NCI-H1048 (cell line): ENCODE measurements at regions not wholly inside any gene's neighbourhood (a gene's known extent, or its start where the extent isn't known, plus 50 kb on each side); places are given as distances from the start of the nearest gene placed in this dataset.

Experiments used
- DNase-seq: peaks from one replicate; lab custom pipeline; 2025; lab: John Stamatoyannopoulos, UW

GRCh38 chr15:87805117-87805820 is 451.3 kb downstream of the NTRK3 start:
- no peak for DNase-seq

DNA sequence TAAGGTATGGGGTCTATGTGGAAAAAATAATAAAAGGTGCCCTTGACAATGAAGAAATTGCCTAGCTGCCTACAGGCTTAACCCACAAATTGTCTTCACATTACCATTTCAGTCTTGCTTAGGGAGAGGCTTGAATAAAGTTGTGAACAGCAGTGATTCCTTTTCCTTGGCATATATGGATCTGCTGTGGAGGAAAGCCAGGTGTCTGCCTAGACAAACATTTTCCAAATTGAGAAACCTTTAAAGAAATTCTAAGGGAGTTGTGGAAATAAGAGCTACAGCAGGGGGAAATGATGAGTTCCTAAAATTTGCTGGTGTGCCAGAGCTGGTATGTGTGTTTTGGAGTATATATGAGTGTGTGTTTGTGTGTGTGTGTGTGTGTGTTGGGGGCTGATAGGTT is 452.1 kb downstream of the NTRK3 start:
- DNase-seq, result no peak

- no peak for DNase-seq
Measured at GRCh38 chr15:87799838-87800237, 456.7 kb downstream of the NTRK3 start.

- no peak for DNase-seq
Measured at GRCh38 chr15:87799428-87799827, 457.1 kb downstream of the NTRK3 start.

DNA sequence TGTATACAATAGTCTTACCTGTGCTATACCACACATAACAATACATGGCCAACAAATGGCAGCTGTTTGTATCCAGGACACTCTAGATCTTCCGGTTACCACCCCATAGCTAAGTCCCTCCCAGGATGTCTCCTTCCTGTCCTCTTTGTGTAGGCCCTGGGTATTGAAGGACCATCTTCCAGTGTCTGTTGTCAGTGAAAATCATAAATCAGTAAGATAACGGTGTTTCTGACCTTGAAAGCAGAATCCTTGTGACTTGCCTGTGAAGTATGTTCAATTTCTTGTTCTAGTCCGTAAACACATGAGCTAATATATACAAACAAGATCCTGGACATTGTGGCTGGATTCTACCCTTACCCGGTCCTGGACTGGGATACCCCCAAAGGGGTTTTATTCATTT is 462.8 kb downstream of the NTRK3 start:
- no peak for DNase-seq

- DNase-seq, result no peak
Measured at GRCh38 chr15:87792250-87793040, 464.1 kb downstream of the NTRK3 start.

GRCh38 chr15:87781959-87782625 is 474.4 kb downstream of the NTRK3 start:
- no peak for DNase-seq

DNA sequence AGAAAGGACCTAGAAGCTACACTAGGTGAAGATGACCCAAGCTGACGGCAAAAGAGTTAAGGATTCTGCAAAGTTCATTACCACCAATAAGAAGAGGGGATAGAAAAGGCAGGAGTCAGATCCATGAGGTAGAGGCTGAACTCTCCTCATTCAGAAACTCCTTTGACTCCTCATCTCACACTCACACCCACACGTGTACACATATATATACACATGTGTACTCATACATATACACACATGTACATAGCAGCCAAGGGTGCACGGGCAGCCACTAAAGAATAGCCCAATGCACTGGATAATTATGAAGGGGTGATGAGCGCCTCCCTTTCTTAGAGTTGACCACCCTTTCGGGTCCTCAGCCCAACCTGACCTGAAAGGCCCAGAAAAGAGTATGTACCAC is 476.8 kb downstream of the NTRK3 start:
- no peak for DNase-seq

GRCh38 chr15:87778358-87778757 is 478.2 kb downstream of the NTRK3 start:
- DNase-seq, result no peak

DNA sequence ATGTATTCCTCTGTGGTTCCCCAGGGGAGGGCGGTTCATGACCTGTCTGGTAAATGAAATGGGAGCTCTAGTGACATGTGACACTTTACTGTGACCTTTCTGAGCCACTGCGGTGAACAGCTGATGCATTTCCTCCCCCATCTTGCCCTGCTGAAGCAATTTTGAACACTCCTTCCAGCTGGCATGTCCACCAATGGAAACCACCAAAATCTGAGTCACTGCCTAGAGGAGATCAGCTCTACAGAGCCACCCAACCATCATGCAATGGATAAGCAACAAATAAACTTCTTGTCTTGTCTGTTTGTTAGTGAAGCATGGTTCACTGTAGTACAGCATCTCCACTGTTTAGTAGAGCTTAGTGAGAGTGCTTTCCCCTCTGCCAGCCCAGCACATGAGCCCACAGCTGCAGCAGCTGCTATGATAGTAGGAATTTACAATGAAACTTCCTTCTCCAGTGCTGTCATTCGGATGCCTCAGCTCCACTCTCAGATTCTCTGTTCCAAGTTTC is 479.4 kb downstream of the NTRK3 start:
- DNase-seq, result no peak

DNA sequence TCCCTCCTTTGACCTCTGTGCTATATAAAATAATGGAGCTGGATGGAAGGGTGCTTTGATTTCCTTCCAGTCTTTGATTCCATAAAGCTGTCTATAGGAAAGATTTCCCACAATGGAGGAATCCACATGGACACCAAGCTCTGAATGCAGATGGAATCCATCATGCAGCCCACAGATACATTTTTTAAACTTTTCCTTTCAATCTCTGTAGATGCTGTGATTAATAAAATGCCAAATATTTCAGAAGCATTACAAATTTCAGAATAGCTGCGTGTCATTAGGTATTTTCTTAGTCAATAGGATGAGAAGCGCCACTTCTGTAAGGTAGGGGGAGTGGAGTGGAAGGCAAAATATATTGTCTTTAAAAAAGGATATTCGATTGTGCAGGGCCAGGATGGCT is 489.0 kb downstream of the NTRK3 start:
- no peak for DNase-seq

- peak; percentile 45 for DNase-seq
Measured at GRCh38 chr15:87764461-87765240, 491.9 kb downstream of the NTRK3 start.

GRCh38 chr15:87763837-87764236 is 492.7 kb downstream of the NTRK3 start:
- DNase-seq, result no peak

- DNase-seq, result no peak
Measured at GRCh38 chr15:87761736-87762509, 494.6 kb downstream of the NTRK3 start.

- peak; percentile 67 for DNase-seq
Measured at GRCh38 chr15:87760547-87761314, 495.8 kb downstream of the NTRK3 start.

DNA sequence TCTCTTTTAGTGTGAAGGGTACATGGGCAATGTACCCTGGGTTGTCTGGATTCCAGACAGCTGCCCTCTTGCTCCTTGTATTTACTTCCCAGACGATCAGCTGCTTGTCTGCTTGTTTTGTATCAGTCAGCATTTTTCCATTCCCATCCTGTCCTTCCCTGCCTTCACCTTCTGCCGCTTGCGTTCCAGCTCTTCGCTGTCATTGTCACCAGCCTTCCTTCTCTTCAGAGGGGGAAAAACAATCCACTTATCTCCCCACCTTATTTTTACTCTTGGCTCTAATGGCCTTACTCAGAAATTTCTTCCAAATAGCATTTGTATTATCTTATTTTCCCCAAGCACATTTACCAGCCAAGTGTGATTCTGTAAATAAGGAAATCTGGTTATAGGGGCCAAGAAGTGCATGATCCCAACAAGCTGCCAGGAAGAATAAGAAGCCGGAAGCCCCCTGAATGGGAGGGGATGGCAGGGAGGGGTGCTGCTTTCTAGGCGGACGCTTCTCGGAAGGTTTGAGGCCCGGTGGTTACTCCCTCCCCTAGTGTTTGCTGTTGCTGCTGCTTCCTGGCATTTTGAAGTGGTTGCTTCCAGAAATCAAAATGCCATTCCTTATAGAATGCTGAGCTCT is 497.6 kb downstream of the NTRK3 start:
- DNase-seq, result no peak

DNA sequence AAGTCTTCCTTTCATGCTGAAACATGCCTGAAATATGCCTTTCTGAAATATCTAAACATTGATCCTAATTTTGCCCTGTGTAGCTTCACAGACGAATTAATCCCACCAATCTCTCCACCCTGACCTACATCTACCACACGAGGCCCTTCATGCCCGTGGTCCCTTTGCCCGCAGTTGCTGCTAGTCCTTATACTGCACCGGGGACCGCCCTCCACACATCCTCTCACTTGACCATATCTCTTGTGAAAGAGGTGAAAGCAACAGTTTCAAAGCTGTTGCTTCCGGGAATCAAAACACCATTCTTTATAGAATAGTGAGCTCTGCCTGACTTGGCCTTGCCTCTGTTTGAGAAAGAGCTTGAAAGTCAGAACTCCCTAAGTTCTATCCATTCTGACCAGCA is 499.5 kb downstream of the NTRK3 start:
- no peak for DNase-seq

- no peak for DNase-seq
Measured at GRCh38 chr15:87756072-87756471, 500.5 kb downstream of the NTRK3 start.

DNA sequence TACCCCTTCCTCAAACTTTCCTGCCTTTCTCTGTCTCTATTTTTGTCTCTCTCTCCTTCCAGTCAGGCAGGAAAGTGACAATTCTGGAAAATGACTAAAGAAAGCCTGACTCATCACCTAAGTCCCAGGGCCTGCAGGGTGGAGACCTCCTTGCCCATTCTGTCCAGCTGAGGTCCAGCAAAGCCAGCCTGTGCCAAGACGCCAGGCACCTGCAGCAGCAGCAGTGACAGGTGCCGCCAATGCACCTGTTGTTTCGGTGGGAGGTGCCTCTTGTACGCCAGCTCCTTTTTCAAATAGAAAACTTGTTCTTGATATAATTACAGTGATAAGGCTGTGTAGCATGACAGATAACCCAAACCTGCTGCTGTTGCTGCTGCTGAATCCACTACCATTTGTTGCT is 501.3 kb downstream of the NTRK3 start:
- DNase-seq, result no peak

DNA sequence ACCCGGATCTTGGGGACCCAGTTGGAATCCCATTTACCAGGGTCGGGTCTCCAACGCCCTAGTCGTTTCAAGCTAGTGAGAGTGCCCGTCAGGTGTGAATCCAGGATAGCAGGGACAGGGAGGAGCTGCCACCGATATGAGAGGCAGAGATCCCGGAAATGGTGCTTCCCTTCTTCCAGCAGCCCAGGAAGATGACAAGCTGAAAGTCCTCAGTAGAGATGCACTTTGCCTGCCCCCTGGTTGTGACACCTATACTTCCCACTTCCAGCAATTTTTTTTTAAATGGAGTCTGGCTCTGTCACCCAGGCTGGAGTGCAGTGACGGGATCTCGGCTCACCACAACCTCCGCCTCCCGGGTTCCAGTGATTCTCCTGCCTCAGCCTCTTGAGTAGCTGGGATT is 503.0 kb downstream of the NTRK3 start:
- DNase-seq, result no peak
